HG03439 (cell line): ENCODE measurements at regions not wholly inside any gene's neighbourhood (a gene's known extent, or its start where the extent isn't known, plus 50 kb on each side); places are given as distances from the start of the nearest gene placed in this dataset.

Experiments used
- ATAC-seq: cut with Tn5 transposase; IDR thresholded peaks from one replicate; pipeline ENCODE4 v1.9.1; 2021; ENCODE audit warnings: mild to moderate bottlenecking, moderate library complexity; ENCODE audit not compliant: unreplicated experiment

GRCh38 chr18:45255197-45255890 is 359.9 kb upstream of the SLC14A2 start:
- ATAC-seq: no peak

DNA sequence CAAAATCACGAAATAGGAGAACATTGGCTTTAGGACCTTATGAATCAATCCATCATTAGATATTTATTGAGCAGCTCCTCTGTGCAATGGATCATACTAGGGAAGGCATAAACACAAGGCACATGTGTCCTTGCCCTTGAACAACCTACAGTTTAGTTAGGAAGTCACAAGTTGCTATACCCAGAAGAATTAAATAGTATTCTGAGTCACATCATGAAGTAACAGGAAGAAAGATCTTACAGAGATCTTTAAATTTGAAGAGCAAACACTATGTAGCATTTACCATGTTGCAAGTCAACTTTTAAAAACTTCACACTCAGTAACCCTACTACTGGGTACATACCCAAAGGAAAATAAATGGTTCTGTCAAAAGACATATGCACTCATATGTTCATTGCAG is 355.2 kb upstream of the SLC14A2 start:
- no peak for ATAC-seq

DNA sequence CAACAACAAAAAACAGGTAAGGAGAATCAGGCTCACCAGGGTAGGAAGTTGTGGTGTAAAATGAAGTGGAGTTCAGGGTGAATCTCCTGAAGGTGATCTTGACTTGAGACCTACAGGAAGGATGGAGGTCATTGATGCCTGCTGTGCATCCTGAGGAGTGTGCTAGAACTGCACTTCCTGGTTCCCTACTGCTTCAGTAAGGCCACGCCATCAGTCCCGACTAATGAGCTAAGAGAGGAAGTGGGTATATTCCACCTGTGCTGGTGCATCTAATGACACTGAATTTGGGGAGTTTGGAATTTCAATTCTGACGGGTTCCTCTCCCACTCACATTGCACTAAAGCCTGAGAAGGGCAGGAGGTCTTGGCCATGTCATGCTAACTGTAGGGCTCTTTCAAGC is 349.3 kb upstream of the SLC14A2 start:
- no peak for ATAC-seq

- ATAC-seq: no peak
These were observed 347.7 kb upstream of the SLC14A2 start for GRCh38 chr18:45267622-45268021.

DNA sequence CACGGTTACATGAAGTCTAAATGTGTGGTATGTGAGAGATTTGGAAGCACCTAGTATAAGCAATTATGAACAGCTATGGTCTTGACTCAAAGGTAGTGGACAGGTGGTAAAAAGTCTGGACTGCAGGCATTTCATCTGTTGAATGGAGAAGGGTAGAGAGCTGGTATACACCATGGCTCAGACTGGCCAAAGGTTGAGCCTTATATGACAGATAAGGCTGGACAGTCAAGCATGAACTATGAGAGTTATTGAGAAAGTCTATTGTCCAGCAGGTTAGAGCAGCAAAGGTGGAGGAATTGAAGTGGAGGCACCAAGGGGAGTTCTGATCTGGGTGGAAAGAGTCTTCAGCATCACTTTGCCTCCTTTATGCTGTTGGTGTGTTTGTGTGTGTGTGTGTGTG is 346.7 kb upstream of the SLC14A2 start:
- no peak for ATAC-seq

DNA sequence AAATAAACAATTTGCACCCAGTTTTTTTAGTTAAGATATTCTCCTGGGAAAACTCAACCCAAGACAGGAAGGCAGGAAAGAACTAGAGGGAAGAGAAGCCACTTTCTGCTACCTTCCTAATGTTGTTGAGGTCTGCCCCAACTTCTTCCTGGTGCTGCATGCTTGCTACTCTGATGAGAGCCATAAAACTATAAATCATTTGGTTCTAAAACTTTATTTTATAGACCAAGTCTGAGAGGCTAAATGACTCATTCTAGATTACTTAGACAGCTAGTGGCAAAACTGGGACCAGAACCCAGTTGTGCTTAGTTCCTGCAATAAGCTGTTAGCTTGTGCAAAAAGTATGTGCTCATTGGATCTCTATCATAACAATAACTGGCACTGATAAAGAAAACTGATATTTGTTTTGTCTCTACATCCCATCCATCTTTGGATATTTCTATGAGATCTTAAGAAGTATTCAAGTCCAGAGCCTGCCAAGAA is 344.9 kb upstream of the SLC14A2 start:
- no peak for ATAC-seq

DNA sequence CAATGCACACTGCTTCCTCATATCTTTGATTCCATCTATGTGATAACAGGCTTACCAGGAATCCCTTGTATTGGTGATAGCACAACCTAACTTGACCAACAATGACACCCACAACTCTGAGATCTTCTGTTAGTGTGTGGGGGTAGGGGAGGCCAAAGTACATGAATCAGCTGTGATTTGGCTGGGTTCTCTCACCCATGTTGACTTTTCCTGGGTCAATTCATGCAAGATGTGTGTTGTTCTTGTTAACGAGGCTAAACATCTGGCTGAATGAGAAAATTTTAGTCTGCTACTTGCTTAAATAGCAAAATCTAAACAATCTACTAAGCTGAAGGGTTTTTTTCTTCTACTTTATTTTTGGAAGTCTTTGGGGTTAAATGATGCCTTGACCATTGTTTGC is 341.2 kb upstream of the SLC14A2 start:
- no peak for ATAC-seq

DNA sequence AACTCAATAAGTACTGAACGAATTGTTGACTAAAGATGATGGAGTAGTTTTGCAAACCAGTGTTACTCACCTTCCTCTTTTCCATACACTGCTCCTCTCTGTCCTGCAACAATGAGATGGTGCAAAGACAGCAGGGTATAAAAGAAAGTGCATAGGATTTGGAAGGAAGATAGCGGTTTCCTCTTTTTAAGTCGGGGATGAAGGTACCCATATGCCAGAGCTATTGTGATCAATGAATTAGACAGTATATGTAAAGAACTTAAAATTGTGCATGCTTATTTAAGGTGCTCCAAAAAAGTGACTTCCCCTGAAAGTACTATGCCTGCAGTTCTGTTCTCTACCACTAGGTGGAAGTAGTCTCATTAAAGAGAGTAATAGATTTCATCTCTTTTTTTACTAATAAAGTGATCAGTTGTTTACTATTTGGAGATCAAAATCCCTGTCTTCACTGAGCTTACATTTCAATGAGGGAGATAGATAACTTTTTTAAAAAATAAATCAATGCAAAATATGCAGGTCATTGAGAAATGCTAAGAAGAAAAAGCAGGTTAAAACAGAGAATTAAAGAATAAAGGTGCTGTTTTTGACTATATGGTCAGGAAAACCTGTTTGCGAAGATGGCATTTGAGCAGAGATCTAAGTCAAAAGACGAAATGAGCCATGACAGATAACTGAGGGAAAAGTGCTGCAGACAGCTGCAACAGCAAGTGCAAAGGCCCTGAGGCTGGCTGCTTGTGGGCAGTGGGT is 339.7 kb upstream of the SLC14A2 start:
- no peak for ATAC-seq

- no peak for ATAC-seq
These were observed 338.4 kb upstream of the SLC14A2 start for GRCh38 chr18:45276878-45277277.

GRCh38 chr18:45277908-45278307 is 337.4 kb upstream of the SLC14A2 start:
- no peak for ATAC-seq

GRCh38 chr18:45280481-45281276 is 334.6 kb upstream of the SLC14A2 start:
- no peak for ATAC-seq

DNA sequence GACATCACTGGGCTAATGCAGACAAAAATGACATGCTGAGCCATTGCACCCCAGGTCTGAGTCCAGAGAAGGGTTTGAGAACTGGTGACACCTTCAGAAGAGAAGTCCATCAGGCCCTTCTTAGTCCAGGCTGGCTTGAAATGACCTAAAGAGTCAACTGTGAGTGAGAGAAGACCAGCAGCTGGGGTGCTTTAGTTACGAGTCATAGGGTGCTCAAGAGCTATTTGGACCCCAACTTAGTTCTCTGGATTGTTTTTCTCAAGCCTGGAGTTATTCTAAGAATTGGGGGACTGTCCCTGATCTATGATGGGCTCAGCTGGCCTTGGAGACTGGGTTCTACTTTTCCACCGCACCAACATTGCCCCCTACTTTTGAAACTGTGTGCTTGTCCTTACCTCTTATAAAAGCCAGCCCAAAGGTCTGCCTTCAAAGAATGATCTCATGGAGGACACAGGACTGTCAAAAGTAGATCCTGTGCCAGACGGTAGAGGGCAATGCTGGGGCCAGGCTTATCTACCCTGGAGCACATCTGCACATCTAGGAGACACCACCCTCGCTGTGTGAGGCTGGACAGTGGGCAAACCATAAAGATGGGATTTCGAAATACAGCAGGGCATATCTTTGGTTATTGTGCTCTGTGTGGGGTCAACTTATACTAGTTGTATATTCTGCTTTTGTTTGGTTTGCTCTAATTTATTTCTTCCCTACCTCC is 333.0 kb upstream of the SLC14A2 start:
- no peak for ATAC-seq

DNA sequence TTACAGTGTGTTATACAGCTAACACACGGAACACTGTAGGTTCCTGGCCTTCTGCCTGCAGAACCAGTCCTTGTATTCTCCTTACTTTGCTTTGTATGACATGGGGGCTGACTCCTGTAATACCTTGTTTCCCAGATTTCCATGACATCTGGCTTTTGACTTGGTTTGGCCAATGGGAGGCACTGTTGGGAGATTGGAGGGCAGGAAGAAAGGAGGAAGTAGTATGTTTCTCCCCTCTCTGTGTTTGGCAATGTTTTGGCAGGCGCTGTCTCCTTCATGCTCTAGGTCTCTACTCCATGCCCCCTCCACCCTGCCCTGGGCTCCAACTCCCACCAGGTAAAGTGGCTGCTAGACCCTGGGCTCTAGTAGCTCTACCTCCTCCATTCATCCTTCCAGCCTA is 331.1 kb upstream of the SLC14A2 start:
- ATAC-seq: no peak

DNA sequence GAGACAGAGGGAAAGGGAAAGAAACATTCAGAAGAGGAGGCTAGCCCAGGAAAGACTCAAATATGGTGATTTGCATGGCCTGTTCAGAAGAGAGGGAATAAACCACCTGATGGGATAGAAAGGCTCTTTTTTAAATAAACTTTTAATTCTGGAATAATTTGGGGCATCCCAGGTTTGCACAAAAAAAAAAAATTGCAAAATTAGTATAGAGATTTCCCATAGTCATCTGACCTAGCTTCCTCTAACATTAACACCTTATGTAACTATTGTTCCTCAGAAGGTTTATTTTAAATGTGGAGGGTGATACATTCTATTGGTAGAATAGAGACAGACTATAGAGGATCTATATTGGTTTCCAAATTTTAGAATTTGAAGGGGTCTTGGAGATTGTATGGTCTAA is 330.4 kb upstream of the SLC14A2 start:
- no peak for ATAC-seq

- no peak for ATAC-seq
These were observed 330.0 kb upstream of the SLC14A2 start for GRCh38 chr18:45285251-45285650.

- no peak for ATAC-seq
These were observed 328.8 kb upstream of the SLC14A2 start for GRCh38 chr18:45286431-45286830.

DNA sequence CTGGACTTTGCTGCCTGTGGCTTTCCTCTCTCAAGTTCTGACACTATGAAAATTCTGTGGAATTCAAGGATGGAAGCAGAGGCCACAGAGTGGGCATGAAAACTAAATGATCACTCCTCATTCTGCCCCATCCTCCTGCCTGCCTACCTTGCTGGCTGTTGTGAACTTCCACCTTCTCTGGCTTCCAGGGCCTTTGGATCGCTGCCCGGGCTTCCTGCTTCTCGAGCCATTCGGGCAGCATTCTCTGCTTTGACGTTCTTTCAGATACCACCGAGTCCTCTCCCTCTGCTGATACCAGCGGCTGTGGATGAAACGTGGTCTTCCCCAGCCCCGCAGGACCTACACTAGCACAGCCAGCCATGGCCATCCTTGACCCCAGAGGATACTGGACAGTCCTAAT is 327.7 kb upstream of the SLC14A2 start:
- ATAC-seq: no peak

DNA sequence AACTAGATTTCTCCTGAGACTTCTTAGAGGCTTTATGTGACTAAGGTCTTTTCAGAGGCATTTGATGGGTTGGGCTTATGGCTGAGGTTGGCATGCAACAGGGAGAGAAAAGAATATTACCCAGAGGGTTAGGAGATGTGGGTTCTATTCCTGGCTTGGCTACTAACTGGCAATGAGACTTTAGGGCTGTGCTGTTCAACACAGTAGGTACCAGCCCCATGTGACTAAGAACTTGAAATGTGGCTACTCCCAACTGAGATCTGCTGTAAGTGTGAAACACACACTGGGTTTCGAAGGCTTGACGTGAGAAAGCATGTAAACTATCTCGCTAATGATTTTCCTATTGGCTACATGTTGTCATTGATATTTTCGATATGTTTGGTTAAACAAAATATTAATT is 324.9 kb upstream of the SLC14A2 start:
- ATAC-seq: no peak

GRCh38 chr18:45291621-45292615 is 323.4 kb upstream of the SLC14A2 start:
- no peak for ATAC-seq

DNA sequence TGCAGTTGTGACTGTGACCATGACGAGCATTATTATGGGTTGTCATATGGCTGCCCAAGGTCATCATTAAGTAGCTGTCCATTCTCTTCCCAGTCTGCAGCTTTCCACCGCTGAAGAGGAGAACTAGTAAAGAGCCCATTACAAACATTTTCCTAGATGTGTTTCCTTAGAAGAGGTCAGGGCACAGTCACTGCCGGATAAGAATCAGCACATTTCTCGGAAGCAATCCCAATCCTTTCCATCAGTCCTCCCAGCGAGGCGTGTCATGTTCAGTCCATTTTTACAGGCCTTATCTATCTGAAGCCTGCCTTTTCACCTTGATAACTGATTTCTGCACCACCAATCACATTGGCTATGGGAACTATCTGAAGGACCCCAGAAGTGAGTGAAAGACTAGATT is 319.9 kb upstream of the SLC14A2 start:
- no peak for ATAC-seq
